Activated CD4-positive, alpha-beta T cell treated with anti-CD3 and anti-CD28 coated beads, Interleukin-2, Interleukin-6, amounts not matched to agents 100 ng/mL and 50 ng/mL, durations not matched to agents 16 hours and 8 hours (primary cell): ENCODE measurements at regions not wholly inside any gene's neighbourhood (a gene's known extent, or its start where the extent isn't known, plus 50 kb on each side); places are given as distances from the start of the nearest gene placed in this dataset.
"Not testable (repeated sequence)": the region's sequence is repeated elsewhere in the genome, so short reads cannot be mapped to it uniquely, and the experiment has no call there.

ENCODE experiments used
- DNase-seq: peaks from one replicate; pipeline ENCODE4 v3.0.0-alpha.2; 2020

- not testable (repeated sequence) for DNase-seq
These were observed 58.5 kb upstream of the ZNF195 start for GRCh38 chr11:3437441-3437840.

GRCh38 chr11:3434976-3435375 lies 56.0 kb upstream of the ZNF195 start:
- no peak for DNase-seq

GRCh38 chr11:3429191-3429590 lies 50.2 kb upstream of the ZNF195 start:
- DNase-seq, result not testable (repeated sequence)
